Activated naive CD4-positive, alpha-beta T cell treated with anti-CD3 and anti-CD28 coated beads for 36 hours (primary cell): ENCODE measurements at regions not wholly inside any gene's neighbourhood (a gene's known extent, or its start where the extent isn't known, plus 50 kb on each side); places are given as distances from the start of the nearest gene placed in this dataset.

ENCODE experiments used
- CTCF ChIA-PET: fragments of 350-600 bp; sonication (Branson Sonifier 250); formaldehyde crosslinking; loops from one replicate; lab custom pipeline; 2021; ENCODE audit warnings: antibody characterized with exemption; lab: Charles Lee
- DNase-seq: peaks from one replicate; pipeline ENCODE4 v3.0.0-alpha.2; 2020
- H3K27ac Mint-ChIP-seq: one replicate; pipeline ENCODE4 v1.8.0; 2021; ENCODE audit warnings: mild to moderate bottlenecking, mixed read lengths
- H3K27me3 Mint-ChIP-seq: one replicate; pipeline ENCODE4 v1.8.0; 2021; ENCODE audit warnings: low read depth, mixed read lengths
- H3K36me3 Mint-ChIP-seq: one replicate; pipeline ENCODE4 v1.8.0; 2021; ENCODE audit warnings: low read depth, mixed read lengths
- H3K4me1 Mint-ChIP-seq: one replicate; pipeline ENCODE4 v1.8.0; 2021; ENCODE audit warnings: low read depth, mixed read lengths
- H3K4me3 Mint-ChIP-seq: one replicate; pipeline ENCODE4 v1.8.0; 2021; ENCODE audit warnings: mild to moderate bottlenecking, moderate library complexity, mixed read lengths
- H3K9me3 Mint-ChIP-seq: one replicate; pipeline ENCODE4 v1.8.0; 2021; ENCODE audit warnings: mixed read lengths
- intact Hi-C: fragments of 100-400 bp; cut with micrococcal nuclease; formaldehyde crosslinking; loops from one replicate; pipeline ENCODE4 v1.15.1; 2023

DNA sequence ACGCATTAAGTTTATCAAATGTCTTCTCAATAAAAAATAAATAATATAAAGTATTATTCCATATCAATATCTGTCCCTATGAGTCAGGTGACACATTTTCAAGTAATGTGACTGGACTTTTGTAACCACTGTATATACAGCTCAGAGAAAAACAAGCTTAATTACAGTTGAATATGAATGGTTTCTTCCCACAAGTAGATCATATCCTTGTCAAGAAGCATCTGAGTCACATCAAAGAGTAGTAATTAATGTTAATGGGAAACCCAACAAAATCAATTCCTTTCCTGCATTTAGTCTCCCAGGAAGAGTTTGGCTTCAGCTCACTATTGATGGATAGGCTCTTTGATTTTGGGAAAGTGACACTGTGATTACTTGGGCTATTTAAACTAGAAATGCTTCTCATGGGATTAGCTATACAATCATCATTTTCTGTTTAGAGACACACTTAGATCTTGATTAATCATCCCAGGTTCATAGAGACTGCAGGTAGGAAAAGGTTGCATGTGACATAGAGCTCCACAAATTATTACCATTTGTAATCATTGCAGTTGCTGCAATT, 292.9 kb downstream of the GABRG2 start:
- H3K9me3 Mint-ChIP-seq = peaks cover 6% of the 10 kb centered on the region
- DNase-seq = no peak
- no peak overlapping the region for H3K27ac Mint-ChIP-seq
- H3K4me3 Mint-ChIP-seq = no peak overlapping the region
- intact Hi-C loops = no loop called here
- no peaks in the 10 kb centered on the region for H3K4me1 Mint-ChIP-seq
- CTCF ChIA-PET = no interaction called here
- no peaks in the 10 kb centered on the region for H3K27me3 Mint-ChIP-seq
- H3K36me3 Mint-ChIP-seq = no peaks in the 10 kb centered on the region

DNA sequence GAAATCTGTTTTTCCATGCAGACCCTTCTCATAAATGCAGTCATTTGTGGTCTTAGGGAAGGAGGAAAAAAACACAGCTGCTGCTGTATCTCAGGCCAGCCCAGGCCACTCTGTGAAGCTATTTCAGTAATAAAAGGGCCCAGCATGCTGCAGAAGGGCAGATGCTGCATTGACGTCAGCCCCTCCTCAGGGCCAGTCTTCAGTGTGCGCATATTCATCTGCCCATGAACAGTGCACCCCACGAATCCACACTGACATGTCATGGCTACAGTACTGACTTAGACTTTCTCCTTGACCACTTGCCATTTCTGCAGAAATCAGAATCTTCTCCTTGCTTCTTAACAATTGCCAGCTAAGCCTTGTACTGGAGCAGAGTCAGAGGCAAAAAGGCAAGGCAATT, 304.7 kb downstream of the GABRG2 start:
- peaks cover 1% of the 10 kb centered on the region for H3K36me3 Mint-ChIP-seq
- no peak for DNase-seq
- no peaks in the 10 kb centered on the region for H3K27me3 Mint-ChIP-seq
- intact Hi-C loops = no loop called here
- peaks cover 13% of the 10 kb centered on the region for H3K9me3 Mint-ChIP-seq
- CTCF ChIA-PET = no interaction called here
- no peak overlapping the region for H3K27ac Mint-ChIP-seq
- H3K4me1 Mint-ChIP-seq = no peaks in the 10 kb centered on the region
- no peak overlapping the region for H3K4me3 Mint-ChIP-seq

DNA sequence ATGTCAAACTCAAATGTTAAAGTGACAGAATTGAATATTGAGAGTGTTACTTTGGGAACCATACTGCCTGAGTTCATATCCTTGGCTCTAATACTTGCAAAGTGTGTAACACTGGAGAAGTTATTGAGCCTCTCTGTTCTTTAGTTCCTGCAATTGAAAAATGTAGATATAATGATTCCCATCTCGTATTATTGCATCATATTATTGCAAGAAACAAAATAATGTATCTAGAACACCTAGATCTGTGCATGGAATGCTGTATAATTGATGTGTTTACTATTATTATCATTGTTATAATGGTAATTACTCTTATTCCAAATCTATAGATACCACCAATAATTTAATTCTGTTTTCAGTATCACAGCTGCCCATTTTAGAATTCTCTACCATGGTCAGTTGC, 310.3 kb downstream of the GABRG2 start:
- intact Hi-C loops = no loop called here
- H3K36me3 Mint-ChIP-seq = no peaks in the 10 kb centered on the region
- CTCF ChIA-PET = no interaction called here
- DNase-seq = no peak
- no peak overlapping the region for H3K4me3 Mint-ChIP-seq
- H3K27ac Mint-ChIP-seq = no peak overlapping the region
- H3K4me1 Mint-ChIP-seq = no peaks in the 10 kb centered on the region
- no peaks in the 10 kb centered on the region for H3K9me3 Mint-ChIP-seq
- H3K27me3 Mint-ChIP-seq = no peaks in the 10 kb centered on the region

DNA sequence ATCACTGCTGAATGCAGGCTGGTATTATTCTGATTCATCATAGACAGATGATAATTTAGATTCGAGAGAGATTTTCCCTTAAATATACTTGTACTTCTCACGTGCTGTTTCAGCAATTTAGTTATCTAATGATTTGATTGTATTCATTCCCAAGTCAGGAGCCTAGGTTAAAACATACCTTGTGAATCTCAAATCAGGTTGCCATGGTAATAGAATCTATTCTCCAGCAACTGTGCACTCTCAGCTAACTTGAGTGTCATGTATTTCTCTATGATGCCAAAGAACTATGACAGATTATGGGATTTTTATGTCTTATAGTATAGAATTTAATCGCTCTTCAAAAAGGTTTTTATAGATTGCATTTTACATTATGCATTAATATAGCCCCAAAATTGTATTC, 315.3 kb downstream of the GABRG2 start:
- H3K4me1 Mint-ChIP-seq = no peaks in the 10 kb centered on the region
- intact Hi-C loops = no loop called here

DNA sequence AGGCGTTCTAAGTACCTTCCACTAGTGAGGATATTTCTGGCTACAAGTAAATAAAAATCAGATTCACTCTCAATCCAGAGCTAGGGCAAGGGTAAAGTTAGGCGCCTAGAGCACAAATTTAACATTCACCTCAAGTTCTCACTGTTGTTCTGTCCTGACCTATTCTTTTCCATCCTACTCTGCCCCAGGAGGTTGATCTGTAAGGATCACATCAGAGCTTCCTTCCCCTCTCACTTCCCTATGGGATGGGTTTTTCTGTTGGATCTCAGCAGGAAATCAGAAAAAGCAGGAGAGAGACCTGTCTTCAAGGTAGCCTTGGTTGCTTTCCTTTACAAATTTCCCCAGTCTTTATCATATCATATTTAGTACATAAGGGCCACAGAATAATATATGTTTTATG, 316.7 kb downstream of the GABRG2 start:
- Mint-ChIP-seq H3K4me3 (no peak overlapping the region), H3K4me1 (no peaks in the 10 kb centered on the region), H3K36me3 (no peaks in the 10 kb centered on the region), H3K27me3 (no peaks in the 10 kb centered on the region), H3K27ac (no peak overlapping the region), H3K9me3 (peaks cover 8% of the 10 kb centered on the region)
- intact Hi-C loops = no loop called here
- CTCF ChIA-PET = no interaction called here
- no peak for DNase-seq

More for the DNA sequence above, 315.3 kb downstream of the GABRG2 start:
- Mint-ChIP-seq H3K4me3 (no peak overlapping the region), H3K9me3 (peaks cover 1% of the 10 kb centered on the region), H3K36me3 (no peaks in the 10 kb centered on the region), H3K27ac (no peak overlapping the region), H3K27me3 (no peaks in the 10 kb centered on the region)
- CTCF ChIA-PET = no interaction called here
- no peak for DNase-seq

DNA sequence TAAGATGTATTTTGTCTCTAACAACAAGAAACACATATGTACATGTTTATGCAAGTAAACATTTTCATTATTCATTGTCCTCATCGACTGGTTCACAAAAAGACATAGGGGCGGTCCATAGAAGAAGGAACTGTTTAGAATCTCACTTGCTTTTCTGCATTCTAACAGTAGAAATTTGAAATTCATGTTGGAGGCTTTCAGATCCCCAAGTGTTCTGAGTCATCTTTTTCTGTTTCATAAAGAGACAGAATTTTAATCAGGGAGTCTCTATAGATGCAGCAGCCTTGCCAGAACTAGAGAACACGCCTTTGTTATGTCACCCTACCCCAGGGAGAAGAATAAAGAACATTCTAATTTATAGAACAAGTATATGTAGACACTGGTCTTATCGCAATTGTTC, 324.3 kb downstream of the GABRG2 start:
- Mint-ChIP-seq H3K4me3 (no peak overlapping the region), H3K9me3 (peaks cover 18% of the 10 kb centered on the region), H3K36me3 (no peaks in the 10 kb centered on the region), H3K4me1 (no peaks in the 10 kb centered on the region), H3K27ac (no peak overlapping the region), H3K27me3 (no peaks in the 10 kb centered on the region)
- intact Hi-C loops = no loop called here
- CTCF ChIA-PET = no interaction called here
- DNase-seq = no peak

DNA sequence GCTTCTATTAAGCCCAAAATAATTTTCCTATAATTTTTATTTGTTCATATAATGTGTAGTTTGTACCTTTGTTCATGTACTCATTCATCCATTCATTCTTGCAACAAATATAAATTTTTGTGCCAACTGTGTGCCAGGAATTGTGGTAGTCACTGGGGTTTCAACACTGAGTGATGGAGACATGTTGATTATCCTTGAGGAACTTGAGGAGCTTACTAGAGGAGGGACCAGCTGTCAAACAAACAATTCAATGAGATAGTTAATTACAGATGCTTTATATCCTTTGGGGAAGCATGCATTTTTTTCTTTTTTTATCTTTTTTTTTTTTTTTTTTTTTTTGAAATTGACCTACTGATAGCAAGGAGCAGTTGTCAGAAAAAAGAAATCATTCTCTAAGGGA, 324.8 kb downstream of the GABRG2 start:
- no peaks in the 10 kb centered on the region for H3K27me3 Mint-ChIP-seq
- no peak overlapping the region for H3K4me3 Mint-ChIP-seq
- H3K4me1 Mint-ChIP-seq = no peaks in the 10 kb centered on the region
- no peaks in the 10 kb centered on the region for H3K36me3 Mint-ChIP-seq
- intact Hi-C loops = no loop called here
- DNase-seq = no peak
- peaks cover 20% of the 10 kb centered on the region for H3K9me3 Mint-ChIP-seq
- CTCF ChIA-PET = no interaction called here
- H3K27ac Mint-ChIP-seq = no peak overlapping the region

DNA sequence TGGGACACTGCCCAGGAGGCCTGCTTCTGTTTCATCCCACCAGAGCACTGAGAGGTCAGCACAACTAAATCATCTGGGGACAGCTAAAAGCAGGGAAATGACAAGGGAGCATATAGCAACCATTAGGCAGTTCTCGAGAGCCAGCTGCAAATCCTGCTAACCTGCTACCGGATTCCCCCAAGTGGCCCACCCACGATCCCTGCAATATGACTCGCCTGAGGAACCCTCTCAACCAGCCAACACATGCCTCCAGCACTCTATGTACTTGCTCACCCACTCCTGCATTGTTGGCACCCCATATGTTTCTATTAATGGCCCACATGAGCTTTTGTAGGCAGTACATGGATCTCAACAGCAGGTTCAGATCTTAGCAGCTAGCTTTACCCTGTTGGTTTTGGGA, 326.0 kb downstream of the GABRG2 start:
- intact Hi-C loops = no loop called here
- H3K27me3 Mint-ChIP-seq = no peaks in the 10 kb centered on the region
- DNase-seq = no peak
- CTCF ChIA-PET = interaction anchor here (0.8 kb wide), 1 partner anchor 85 kb away, joined by 4 read pairs; no protein-coding TSS in a partner anchor
- H3K36me3 Mint-ChIP-seq = no peaks in the 10 kb centered on the region
- H3K4me1 Mint-ChIP-seq = no peaks in the 10 kb centered on the region
- H3K4me3 Mint-ChIP-seq = no peak overlapping the region
- H3K27ac Mint-ChIP-seq = no peak overlapping the region
- peaks cover 21% of the 10 kb centered on the region for H3K9me3 Mint-ChIP-seq

DNA sequence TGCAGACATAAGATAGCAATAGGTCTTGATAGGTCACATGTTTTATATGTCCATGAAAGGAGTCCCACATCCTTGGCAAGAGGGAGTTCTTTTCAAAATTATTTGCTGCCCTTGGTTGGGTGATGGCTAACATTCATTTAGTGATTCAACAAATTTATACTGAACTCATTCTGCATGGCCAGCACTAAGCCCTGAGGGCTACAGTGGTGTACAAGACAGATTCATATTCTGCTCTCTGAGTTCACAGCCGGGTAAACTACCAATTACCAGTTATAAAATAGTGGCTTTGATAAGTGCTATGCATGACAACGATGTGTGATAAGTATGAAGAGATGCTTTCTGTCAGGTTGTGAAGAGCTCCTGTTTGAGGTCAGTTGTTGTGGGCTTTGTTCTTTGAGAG, 340.0 kb downstream of the GABRG2 start:
- no peak for DNase-seq
- Mint-ChIP-seq H3K27ac (no peak overlapping the region), H3K9me3 (no peaks in the 10 kb centered on the region), H3K4me3 (no peak overlapping the region), H3K36me3 (no peaks in the 10 kb centered on the region), H3K27me3 (no peaks in the 10 kb centered on the region), H3K4me1 (no peaks in the 10 kb centered on the region)
- CTCF ChIA-PET = no interaction called here
- intact Hi-C loops = no loop called here

DNA sequence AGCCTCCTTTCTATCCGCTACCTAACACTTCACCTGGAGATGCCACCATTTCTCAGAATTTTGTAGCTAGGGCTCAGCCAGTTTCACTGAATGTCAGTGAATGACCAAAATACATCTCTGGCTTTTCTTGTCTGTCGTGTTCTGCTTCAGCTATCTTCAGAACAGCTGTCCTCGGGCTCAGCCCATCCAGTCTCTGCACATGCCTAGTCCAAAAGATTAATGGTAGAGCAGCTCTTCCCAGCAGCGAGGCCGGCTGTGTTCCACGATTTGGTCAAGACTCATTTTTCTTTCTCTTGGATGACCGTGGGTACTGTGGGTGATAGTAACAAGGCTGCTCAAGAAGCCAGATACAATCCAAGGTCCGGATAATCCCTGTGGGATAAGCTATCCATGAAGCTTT, 342.8 kb downstream of the GABRG2 start:
- Mint-ChIP-seq H3K4me1 (no peaks in the 10 kb centered on the region), H3K4me3 (no peak overlapping the region), H3K9me3 (peaks cover 2% of the 10 kb centered on the region), H3K27ac (no peak overlapping the region), H3K27me3 (no peaks in the 10 kb centered on the region), H3K36me3 (no peaks in the 10 kb centered on the region)
- intact Hi-C loops = no loop called here
- CTCF ChIA-PET = no interaction called here
- DNase-seq = no peak

DNA sequence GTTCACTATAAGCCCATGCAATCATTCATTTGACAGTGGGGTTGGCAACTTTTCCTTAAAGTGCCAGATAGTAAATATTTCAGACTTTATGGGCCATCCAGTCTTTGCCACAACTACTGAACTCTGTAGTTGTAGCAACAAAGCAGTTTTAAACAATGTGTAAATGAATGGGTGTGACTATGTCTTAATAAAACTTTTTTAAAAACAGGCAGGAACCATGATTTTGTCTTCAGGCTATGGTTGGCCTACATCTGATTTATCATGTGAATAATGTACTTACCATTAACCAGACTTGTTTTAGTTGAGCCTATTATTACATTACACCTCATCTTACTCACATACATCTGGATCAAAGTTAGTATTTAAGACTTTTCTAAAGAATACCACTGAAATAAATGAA, 361.6 kb downstream of the GABRG2 start:
- no peak overlapping the region for H3K27ac Mint-ChIP-seq
- no peak for DNase-seq
- intact Hi-C loops = no loop called here
- no peak overlapping the region for H3K4me3 Mint-ChIP-seq
- CTCF ChIA-PET = no interaction called here
- no peaks in the 10 kb centered on the region for H3K4me1 Mint-ChIP-seq
- H3K9me3 Mint-ChIP-seq = peaks cover 4% of the 10 kb centered on the region
- H3K27me3 Mint-ChIP-seq = no peaks in the 10 kb centered on the region
- H3K36me3 Mint-ChIP-seq = no peaks in the 10 kb centered on the region

DNA sequence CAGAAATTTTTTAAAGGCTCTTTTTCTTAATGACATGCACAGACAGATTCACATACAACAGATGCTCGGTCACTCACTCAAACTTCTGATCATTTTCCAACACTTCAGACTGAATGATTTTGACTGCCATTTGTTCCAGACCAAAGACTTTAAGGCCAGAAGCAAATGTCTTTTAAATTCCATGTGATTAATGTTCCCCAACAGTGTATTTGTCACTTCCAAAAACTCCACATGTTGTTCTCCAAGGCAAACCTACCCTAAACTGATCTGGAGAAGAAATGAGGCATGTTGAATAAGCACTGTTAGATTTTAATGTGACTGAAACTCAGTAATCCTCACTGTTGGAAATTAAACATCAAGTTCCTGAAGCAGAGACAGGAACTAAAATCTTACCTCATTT, 366.7 kb downstream of the GABRG2 start:
- Mint-ChIP-seq H3K27ac (no peak overlapping the region), H3K36me3 (no peaks in the 10 kb centered on the region), H3K4me3 (no peak overlapping the region), H3K9me3 (no peaks in the 10 kb centered on the region), H3K4me1 (no peaks in the 10 kb centered on the region), H3K27me3 (no peaks in the 10 kb centered on the region)
- intact Hi-C loops = no loop called here
- no peak for DNase-seq
- CTCF ChIA-PET = no interaction called here

DNA sequence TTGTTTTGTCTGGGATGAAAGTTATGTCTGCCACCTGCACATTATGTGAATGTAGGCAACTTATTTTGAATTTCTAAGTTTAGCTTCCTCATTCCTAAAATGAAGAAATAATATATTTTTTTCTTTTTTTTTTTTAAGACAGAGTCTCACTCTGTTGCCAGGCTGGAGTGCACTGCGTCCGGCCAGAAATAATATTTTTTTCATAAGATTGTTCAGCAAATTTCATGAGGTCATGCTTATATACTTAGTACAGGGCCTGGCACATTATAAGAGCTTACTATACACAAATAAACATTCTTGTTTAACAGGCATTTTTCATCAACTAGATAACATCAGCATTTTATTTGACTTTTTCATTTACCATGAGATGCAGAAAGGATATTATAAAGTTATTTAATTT, 368.5 kb downstream of the GABRG2 start:
- intact Hi-C loops = no loop called here
- no peak overlapping the region for H3K4me3 Mint-ChIP-seq
- no peaks in the 10 kb centered on the region for H3K27me3 Mint-ChIP-seq
- CTCF ChIA-PET = no interaction called here
- no peaks in the 10 kb centered on the region for H3K4me1 Mint-ChIP-seq
- peaks cover 2% of the 10 kb centered on the region for H3K9me3 Mint-ChIP-seq
- no peaks in the 10 kb centered on the region for H3K36me3 Mint-ChIP-seq
- no peak overlapping the region for H3K27ac Mint-ChIP-seq
- DNase-seq = no peak
